ENCODE measurements at regions not wholly inside any gene's neighbourhood (a gene's known extent, or its start where the extent isn't known, plus 50 kb on each side); places are given as distances from the start of the nearest gene placed in this dataset.

- TF ChIP-seq EZH2 (optimal IDR thresholded peaks at IDR 0.05; ENCODE audit: low read depth, low read length): no peak
- TF ChIP-seq CTCF (IDR thresholded peaks at IDR 0.05; ENCODE audit: low read length): no peak
- TF ChIP-seq EZH2phosphoT487 (IDR thresholded peaks at IDR 0.05; ENCODE audit: low read length): no peak
Observed at GRCh38 chr1:106956721-106957120, 99.8 kb upstream of the PRMT6 start.

Data from MM.1S (cell line).